PC-3 (cell line): ENCODE measurements at regions not wholly inside any gene's neighbourhood (a gene's known extent, or its start where the extent isn't known, plus 50 kb on each side); places are given as distances from the start of the nearest gene placed in this dataset.
"Not testable (repeated sequence)": the region's sequence is repeated elsewhere in the genome, so short reads cannot be mapped to it uniquely, and the experiment has no call there.

Experiments used
- CTCF ChIP-seq: fragments of 300-600 bp; sonication (generic); conservative IDR thresholded peaks from 2 replicates; pipeline ENCODE4 v1.5.1; 2017; ENCODE audit warnings: antibody characterized with exemption, low read depth, mild to moderate bottlenecking, low read length
- EZH2phosphoT487 ChIP-seq: fragments of 300-600 bp; sonication (generic); IDR thresholded peaks from 2 replicates; pipeline ENCODE4 v1.6.1; 2018; ENCODE audit warnings: mild to moderate bottlenecking, antibody characterized with exemption, low read length, borderline replicate concordance

- TF ChIP-seq CTCF, result peak; percentile 25; the same call in 1 of the 2 replicates
- not testable (repeated sequence) for TF ChIP-seq EZH2phosphoT487
Measured at GRCh38 chr16:88241404-88242311, 141.1 kb upstream of the ZNF469 start.
